NCI-H1105 treated with DMSO at 0.1 percent for 48 hours (cell line): ENCODE measurements at regions not wholly inside any gene's neighbourhood (a gene's known extent, or its start where the extent isn't known, plus 50 kb on each side); places are given as distances from the start of the nearest gene placed in this dataset.
"Not testable (repeated sequence)": the region's sequence is repeated elsewhere in the genome, so short reads cannot be mapped to it uniquely, and the experiment has no call there.

Experiments
- DNase-seq: peaks from one replicate; lab custom pipeline; 2025; lab: John Stamatoyannopoulos, UW

DNA sequence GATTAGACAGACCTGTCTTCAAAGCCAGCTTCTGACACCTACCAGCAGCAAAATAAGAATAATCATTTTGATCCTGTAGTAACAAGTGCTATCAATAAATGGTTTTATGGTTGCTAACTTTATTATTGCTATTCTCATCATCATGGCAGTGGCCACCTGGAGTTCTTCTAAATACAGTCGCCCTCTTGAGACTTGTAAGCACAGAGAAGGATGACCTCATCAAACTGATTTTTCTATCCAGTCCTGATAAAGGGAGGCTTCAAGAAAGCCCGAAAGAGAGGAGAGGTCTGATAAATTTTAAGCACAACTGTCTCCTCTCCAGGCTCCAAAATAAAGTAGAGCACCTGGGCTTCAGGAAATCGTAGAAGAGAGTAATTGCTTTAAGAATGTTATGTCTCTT is 286.4 kb downstream of the USP46 start:
- no peak for DNase-seq

DNA sequence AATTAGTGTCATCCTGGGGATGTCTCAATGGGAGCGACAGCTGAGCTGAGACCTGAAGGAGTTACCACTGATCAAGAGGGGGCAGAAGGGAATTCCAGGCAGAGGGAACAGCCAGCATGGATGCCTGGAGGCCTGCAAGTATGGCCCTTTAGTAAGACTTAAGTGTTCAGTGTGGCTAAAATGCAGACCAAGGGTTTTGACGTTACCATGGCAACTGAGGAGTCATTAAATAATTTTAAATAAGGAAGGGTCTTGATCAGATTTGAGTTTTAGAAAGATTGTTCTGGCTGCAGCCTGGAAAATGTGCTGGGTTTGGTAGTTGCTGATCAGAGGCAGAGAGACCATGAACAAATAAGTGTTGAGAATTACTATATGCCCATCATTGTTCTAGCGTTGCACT is 285.5 kb downstream of the USP46 start:
- no peak for DNase-seq

DNA sequence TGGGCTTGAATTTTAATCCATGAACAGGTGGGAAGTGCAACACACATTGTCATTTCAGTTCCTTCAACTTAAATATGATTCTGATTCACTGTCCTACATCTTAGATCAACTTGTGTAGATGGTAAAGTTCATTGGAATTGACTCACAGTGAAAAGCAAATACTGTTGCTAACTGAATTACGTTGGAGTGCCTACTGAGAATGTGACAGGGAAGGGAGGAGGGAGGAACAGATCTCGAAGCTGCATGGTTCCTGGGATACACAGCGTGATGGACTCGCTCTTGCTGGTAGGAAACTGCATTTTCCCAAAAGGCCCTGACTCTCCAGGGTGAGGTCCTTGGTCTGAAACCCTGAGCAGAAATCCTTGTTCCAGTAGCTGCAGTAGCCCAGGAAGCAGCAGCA is 284.2 kb downstream of the USP46 start:
- DNase-seq = no peak

DNA sequence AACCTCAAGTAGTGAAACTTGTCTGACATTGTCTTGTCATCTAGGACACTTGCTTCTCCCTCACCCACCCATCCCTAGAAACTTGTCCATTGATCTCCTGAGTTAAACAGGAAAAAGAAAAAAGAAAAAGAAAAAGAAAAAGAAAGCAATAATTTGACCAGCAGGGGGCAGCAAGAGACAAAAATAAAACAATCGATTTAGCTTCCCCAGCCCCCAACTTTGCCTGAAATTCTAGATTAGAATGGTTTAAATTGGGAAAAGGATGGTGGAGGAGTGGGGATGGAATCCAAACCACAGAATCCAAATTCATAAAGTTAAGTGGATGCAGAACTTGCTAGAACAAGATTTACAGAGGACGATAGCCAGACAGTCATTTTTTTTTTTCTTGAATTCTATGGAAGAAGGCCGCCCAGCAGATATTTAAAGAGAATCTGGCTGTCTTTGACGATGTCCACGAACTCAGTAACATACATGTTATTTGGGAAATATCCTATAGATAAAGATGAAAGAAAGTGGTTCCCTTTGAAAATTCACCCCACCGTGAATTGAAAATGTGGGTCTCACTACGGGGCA is 282.9 kb downstream of the USP46 start:
- peak; percentile 24 for DNase-seq

DNA sequence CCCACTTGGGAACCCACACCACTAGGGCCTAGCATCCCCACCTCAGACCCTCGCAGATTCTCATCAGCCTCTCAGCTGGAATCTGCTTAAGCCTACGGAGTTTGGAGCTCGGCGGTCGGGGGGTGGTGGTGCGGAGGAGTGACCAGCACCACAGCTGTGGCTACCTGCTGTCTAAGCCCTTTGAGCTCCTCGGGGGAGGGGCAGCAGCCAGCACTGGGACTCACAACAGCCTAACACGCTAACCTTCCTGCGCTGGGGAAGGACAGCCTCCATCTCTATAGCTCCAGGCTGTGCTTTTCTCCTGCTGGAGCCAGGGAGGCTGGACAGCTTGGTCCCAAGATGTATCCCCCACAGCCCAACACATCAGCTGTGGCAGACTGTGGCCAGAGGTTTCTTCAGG is 281.5 kb downstream of the USP46 start:
- no peak for DNase-seq

- no peak for DNase-seq
Observed at GRCh38 chr4:52407545-52407944, 251.6 kb downstream of the USP46 start.

- DNase-seq = no peak
Observed at GRCh38 chr4:52408032-52408431, 251.1 kb downstream of the USP46 start.

- DNase-seq = no peak
Observed at GRCh38 chr4:52408471-52408870, 250.6 kb downstream of the USP46 start.

DNA sequence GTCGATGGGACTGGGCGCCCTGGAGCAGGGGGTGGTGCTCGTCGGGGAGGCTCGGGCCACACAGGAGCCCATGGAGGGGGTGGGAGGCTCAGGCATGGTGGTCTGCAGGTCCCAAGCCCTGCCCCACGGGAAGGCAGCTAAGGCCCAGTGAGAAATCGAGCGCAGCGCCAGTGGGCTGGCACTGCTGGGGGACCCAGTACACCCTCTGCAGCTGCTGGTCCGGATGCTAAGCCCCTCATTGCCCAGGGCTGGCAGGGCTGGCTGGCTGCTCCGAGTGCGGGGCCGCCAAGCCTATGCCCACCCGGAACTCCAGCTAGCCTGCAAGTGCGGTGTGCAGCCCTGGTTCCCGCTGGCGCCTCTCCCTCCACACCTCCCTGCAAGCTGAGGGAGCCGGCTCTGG is 249.3 kb downstream of the USP46 start:
- DNase-seq = not testable (repeated sequence)

- DNase-seq = no peak
Observed at GRCh38 chr4:52410971-52411370, 248.1 kb downstream of the USP46 start.

DNA sequence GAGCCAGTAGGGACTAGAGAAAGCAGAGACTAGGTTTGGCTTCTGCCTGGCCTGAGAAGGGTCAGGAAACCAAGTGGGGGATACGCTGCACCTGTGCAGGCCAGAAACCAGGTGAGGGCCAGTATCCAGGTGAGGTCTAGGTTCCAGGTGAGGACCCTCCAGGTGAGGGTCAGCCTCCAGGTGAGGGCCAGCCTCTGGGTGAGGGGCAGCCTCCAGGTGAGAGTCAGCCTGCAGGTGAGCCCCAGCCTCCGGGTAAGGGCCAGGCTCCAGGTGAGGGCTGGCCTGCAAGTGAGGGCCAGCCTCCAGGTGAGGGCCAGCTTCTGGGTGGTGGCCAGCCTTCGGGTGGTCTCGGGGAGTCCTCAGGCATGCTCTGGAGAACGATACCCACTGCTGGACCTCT is 238.8 kb downstream of the USP46 start:
- DNase-seq = no peak

- no peak for DNase-seq
Observed at GRCh38 chr4:52421811-52422213, 237.3 kb downstream of the USP46 start.

GRCh38 chr4:52423967-52424366 is 235.1 kb downstream of the USP46 start:
- DNase-seq = no peak

DNA sequence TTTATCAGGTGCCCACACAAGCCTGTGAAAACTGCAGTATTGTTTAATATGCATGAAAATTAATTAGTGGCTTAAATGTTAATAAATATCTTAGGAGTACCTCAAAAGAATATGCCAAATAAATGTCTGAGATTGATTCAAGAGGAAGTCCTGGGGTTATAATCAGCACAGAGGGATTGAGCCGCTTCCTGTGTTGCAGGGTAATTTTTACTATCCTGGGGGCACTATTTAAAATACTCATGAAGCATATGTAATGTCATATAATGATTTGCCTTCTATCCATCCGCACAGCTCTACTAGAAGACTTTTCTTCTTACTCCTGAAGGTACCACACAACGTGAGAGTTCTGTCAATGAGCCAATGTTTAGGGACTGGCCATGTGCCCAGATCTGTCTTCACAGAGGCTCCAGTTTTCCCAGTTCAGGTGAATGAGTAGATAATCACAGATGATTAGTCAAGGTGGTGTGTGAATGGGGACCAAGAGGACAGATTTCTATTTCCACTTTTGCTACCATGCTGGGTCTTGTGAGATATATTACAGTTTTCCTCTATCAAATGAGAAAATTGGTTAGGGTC is 233.3 kb downstream of the USP46 start:
- DNase-seq = peak; percentile 47

DNA sequence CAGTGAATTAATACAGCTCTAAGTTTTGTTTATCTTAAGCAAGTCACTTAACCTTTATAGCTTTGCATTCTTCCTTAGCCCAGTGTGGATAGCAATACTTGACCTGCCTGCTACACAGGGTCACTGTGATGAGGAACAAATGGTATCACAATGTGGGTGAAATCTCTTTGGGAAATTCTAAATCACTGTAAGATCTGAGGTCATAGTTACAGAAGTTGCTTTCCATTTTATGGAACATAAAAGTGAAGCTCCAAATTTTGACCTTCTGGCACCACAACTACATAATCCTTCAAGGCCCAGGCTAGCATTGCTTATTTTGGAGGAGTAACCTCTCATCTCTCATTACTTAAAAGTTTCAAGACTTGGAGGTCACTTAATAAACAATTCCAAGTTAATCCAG is 227.7 kb downstream of the USP46 start:
- DNase-seq = no peak

- DNase-seq = no peak
Observed at GRCh38 chr4:52431869-52432268, 227.2 kb downstream of the USP46 start.

DNA sequence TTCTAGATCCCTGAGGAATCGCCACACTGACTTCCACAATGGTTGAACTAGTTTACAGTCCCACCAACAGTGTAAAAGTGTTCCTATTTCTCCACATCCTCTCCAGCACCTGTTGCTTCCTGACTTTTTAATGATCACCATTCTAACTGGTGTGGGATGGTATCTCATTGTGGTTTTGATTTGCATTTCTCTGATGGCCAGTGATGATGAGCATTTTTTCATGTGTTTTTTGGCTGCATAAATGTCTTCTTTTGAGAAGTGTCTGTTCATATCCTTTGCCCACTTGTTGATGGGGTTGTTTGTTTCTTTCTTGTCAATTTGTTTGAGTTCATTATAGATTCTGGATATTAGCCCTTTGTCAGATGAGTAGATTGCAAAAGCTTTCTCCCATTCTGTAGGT is 216.6 kb downstream of the USP46 start:
- DNase-seq = not testable (repeated sequence)

GRCh38 chr4:52472444-52472843 is 186.7 kb downstream of the USP46 start:
- no peak for DNase-seq

- DNase-seq = no peak
Observed at GRCh38 chr4:52477191-52477780, 181.8 kb downstream of the USP46 start.

DNA sequence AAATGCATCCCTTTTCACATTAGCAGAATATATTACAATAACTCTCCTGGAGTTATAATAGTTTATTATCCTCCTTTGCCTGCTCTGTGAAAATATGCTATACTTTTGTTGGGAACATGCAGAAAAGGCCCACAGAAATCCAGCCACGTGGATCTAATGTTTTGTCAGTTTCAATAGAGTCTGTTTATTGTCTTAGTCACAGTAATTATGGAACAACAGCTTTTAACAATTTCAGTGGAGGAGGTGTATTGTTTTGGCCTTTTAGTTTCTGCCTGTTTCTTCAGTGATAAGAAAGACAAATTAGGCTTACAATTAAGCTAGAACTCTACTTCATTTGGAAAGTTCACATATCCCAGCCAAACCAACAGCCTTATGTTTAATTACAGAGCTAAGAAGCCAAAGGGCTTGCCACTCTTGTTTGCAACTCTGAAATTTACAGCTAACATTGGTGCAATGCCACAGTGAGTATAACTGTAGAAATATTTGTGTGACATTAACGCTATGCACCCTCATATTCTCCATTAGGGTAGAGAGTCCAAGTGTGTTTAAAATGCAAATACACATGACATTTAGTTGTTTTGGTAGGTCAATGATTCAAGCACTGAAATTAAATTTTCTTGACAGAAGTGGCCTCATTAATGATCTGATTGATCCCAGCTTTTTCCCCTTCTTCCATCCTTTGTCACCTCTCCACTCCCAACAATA is 175.8 kb downstream of the USP46 start:
- DNase-seq = no peak

DNA sequence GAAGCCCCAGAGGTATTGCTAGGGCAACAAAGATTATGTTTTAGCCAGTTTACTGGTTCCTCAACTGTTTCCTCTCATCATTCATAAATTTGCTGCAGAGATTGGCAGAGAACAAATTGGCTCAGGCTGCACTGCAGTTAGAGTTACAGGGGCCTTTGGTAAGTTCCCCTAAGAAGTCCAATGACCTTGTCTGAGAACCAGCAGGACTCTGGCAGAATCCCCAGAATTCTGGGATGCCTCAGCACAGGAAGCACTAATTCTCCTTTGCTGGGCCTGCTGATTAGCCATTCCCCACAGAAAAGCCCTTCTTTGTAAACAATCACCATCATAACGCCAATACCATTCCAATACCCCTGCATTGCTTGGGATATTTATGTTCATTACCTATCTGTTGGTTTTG is 151.3 kb downstream of the USP46 start:
- DNase-seq = no peak

GRCh38 chr4:52510939-52511565 is 148.0 kb downstream of the USP46 start:
- DNase-seq = no peak

- DNase-seq = no peak
Observed at GRCh38 chr4:52511825-52512224, 147.3 kb downstream of the USP46 start.
